OCI-LY1 (cell line): ENCODE measurements at regions not wholly inside any gene's neighbourhood (a gene's known extent, or its start where the extent isn't known, plus 50 kb on each side); places are given as distances from the start of the nearest gene placed in this dataset.

Experiments used
- CTCF ChIP-seq: fragments of 200-600 bp; sonication (generic), shearing (Covaris generic); IDR thresholded peaks from 2 replicates; pipeline ENCODE4 v1.5.1; 2017; ENCODE audit warnings: mild to moderate bottlenecking, antibody characterized with exemption, low read length, moderate library complexity, mixed read lengths
- EZH2 ChIP-seq: fragments of 200-600 bp; sonication (generic), shearing (Covaris generic); IDR thresholded peaks from 2 replicates; pipeline ENCODE4 v1.8.0; 2017; ENCODE audit warnings: borderline replicate concordance, mixed run types, mild to moderate bottlenecking, antibody characterized with exemption, low read length, moderate library complexity, mixed read lengths

GRCh38 chr22:35156945-35157344, 91.0 kb downstream of the ISX start:
- TF ChIP-seq CTCF (no peak), EZH2 (no peak)
